ENCODE measurements at regions not wholly inside any gene's neighbourhood (a gene's known extent, or its start where the extent isn't known, plus 50 kb on each side); places are given as distances from the start of the nearest gene placed in this dataset.

- H2AFZ ChIP-seq = no peak overlapping the region
- H3K27ac ChIP-seq = no peak overlapping the region
- no peaks in the 10 kb centered on the region for H3K9me3 ChIP-seq (ENCODE audit: control insufficient read depth, low read length)
- H3K36me3 ChIP-seq (ENCODE audit: control insufficient read depth, insufficient read depth, low read length) = no peaks in the 10 kb centered on the region
- H3K9ac ChIP-seq = no peak overlapping the region
- H3K4me2 ChIP-seq (ENCODE audit: low read length) = no peak overlapping the region
- TF ChIP-seq CTCF (IDR thresholded peaks at IDR 0.05) = no peak
- H3K4me3 ChIP-seq (ENCODE audit: low read depth, low read length) = no peak overlapping the region
- H3K4me1 ChIP-seq = no peaks in the 10 kb centered on the region
- no peaks in the 10 kb centered on the region for H3K79me2 ChIP-seq
- H3K27me3 ChIP-seq (ENCODE audit: control insufficient read depth, insufficient read depth, low read length) = no peaks in the 10 kb centered on the region
Measured at GRCh38 chr11:119847853-119848252, 118.9 kb upstream of the NECTIN1 start.

- H3K79me2 ChIP-seq = no peaks in the 10 kb centered on the region
- no peak overlapping the region for H2AFZ ChIP-seq
- H3K27ac ChIP-seq = no peak overlapping the region
- H3K36me3 ChIP-seq (ENCODE audit: control insufficient read depth, insufficient read depth, low read length) = no peaks in the 10 kb centered on the region
- no peak overlapping the region for H3K9ac ChIP-seq
- no peak for TF ChIP-seq CTCF (IDR thresholded peaks at IDR 0.05)
- no peak overlapping the region for H3K4me3 ChIP-seq (ENCODE audit: low read depth, low read length)
- no peaks in the 10 kb centered on the region for H3K27me3 ChIP-seq (ENCODE audit: control insufficient read depth, insufficient read depth, low read length)
- no peaks in the 10 kb centered on the region for H3K4me1 ChIP-seq
- H3K9me3 ChIP-seq (ENCODE audit: control insufficient read depth, low read length) = no peaks in the 10 kb centered on the region
- no peak overlapping the region for H3K4me2 ChIP-seq (ENCODE audit: low read length)
Measured at GRCh38 chr11:119846374-119846773, 117.4 kb upstream of the NECTIN1 start.

GRCh38 chr11:119845756-119846155 is 116.8 kb upstream of the NECTIN1 start:
- H3K4me2 ChIP-seq (ENCODE audit: low read length) = no peak overlapping the region
- no peak for TF ChIP-seq CTCF (IDR thresholded peaks at IDR 0.05)
- H3K9ac ChIP-seq = no peak overlapping the region
- no peaks in the 10 kb centered on the region for H3K27me3 ChIP-seq (ENCODE audit: control insufficient read depth, insufficient read depth, low read length)
- H3K4me1 ChIP-seq = no peaks in the 10 kb centered on the region
- no peak overlapping the region for H2AFZ ChIP-seq
- H3K9me3 ChIP-seq (ENCODE audit: control insufficient read depth, low read length) = no peaks in the 10 kb centered on the region
- no peaks in the 10 kb centered on the region for H3K36me3 ChIP-seq (ENCODE audit: control insufficient read depth, insufficient read depth, low read length)
- no peaks in the 10 kb centered on the region for H3K79me2 ChIP-seq
- H3K4me3 ChIP-seq (ENCODE audit: low read depth, low read length) = no peak overlapping the region
- H3K27ac ChIP-seq = no peak overlapping the region

- Histone ChIP-seq H3K36me3 (ENCODE audit: control insufficient read depth, insufficient read depth, low read length) (no peaks in the 10 kb centered on the region), H3K4me3 (ENCODE audit: low read depth, low read length) (no peak overlapping the region)
Measured at GRCh38 chr11:119845305-119845704, 116.3 kb upstream of the NECTIN1 start.

More at GRCh38 chr11:119845305-119845704, 116.3 kb upstream of the NECTIN1 start:
- H3K27me3 ChIP-seq (ENCODE audit: control insufficient read depth, insufficient read depth, low read length) = no peaks in the 10 kb centered on the region
- no peaks in the 10 kb centered on the region for H3K9me3 ChIP-seq (ENCODE audit: control insufficient read depth, low read length)
- TF ChIP-seq CTCF (IDR thresholded peaks at IDR 0.05) = no peak
- H3K9ac ChIP-seq = no peak overlapping the region
- H3K4me2 ChIP-seq (ENCODE audit: low read length) = no peak overlapping the region
- no peaks in the 10 kb centered on the region for H3K4me1 ChIP-seq
- H2AFZ ChIP-seq = no peak overlapping the region
- H3K27ac ChIP-seq = no peak overlapping the region
- H3K79me2 ChIP-seq = no peaks in the 10 kb centered on the region

All from parathyroid adenoma (tissue), 2 donors.